Endothelial cell of umbilical vein (primary cell): ENCODE measurements at regions not wholly inside any gene's neighbourhood (a gene's known extent, or its start where the extent isn't known, plus 50 kb on each side); places are given as distances from the start of the nearest gene placed in this dataset.

ENCODE experiments used
- EZH2 ChIP-seq: IDR thresholded peaks from 2 replicates; pipeline ENCODE4 v1.6.1; 2012; ENCODE audit warnings: borderline replicate concordance, low read depth, mild to moderate bottlenecking, moderate library complexity, low read length, inconsistent platforms; ENCODE audit not compliant: severe bottlenecking
- GATA2 ChIP-seq: IDR thresholded peaks from 2 replicates; pipeline ENCODE4 v1.7.0; 2011; ENCODE audit warnings: low read depth, mild to moderate bottlenecking, moderate library complexity, mixed read lengths, low read length; ENCODE audit not compliant: insufficient read length, insufficient read depth
- JUN ChIP-seq: IDR thresholded peaks from 2 replicates; pipeline ENCODE4 v1.6.1; 2011; ENCODE audit warnings: borderline replicate concordance, low read depth; ENCODE audit not compliant: insufficient read length, insufficient read depth
- MYC ChIP-seq: IDR thresholded peaks from one replicate; pipeline ENCODE4 v1.6.1; 2011; ENCODE audit warnings: mild to moderate bottlenecking, low read depth, low read length
- POLR2A ChIP-seq: IDR thresholded peaks from 2 replicates; pipeline ENCODE4 v1.6.1; 2012; ENCODE audit warnings: low read depth, mild to moderate bottlenecking, control low read depth, low read length
- POLR2AphosphoS5 ChIP-seq: IDR thresholded peaks from 2 replicates; pipeline ENCODE4 v1.6.1; 2012; ENCODE audit warnings: low read depth, mild to moderate bottlenecking, control low read depth, low read length, moderate library complexity; ENCODE audit not compliant: insufficient read depth
- TF ChIP-seq, protein P1 (sequence below), 2 donors: IDR thresholded peaks; 1 replicate in 1 of 2; 2 replicates in 1 of 2; pipeline ENCODE4 v1.5.1; 2011; ENCODE audit warnings: low read length in 2 of 2, mild to moderate bottlenecking in 2 of 2, moderate library complexity in 2 of 2, control low read depth in 1 of 2, inconsistent platforms in 1 of 2, low read depth in 1 of 2; ENCODE audit not compliant: insufficient read depth in 1 of 2; ENCODE audit errors: extremely low read depth in 1 of 2

DNA sequence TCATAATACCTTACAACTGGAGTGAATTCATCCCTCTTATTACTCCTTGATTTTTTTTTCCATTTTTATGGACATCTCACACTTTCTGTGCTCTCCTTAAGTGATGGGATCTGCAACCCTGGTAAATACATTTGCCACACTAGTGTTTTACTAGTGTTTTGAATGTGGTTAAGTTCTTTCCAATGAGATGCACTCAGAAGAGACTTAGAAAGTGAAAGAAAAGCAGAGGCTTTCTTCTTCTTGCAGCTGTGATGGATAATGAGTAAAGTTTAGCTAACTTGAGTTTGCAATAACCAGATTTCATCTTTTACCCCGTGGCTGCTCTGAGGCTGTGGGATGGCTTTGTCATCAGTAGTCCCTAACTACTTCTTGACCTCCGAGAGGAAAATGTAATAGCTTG is 1248.4 kb downstream of the NSUN3 start:
- TF ChIP-seq JUN (no peak), MYC (no peak), EZH2 (no peak), POLR2A (no peak), GATA2 (no peak), POLR2AphosphoS5 (no peak)
- TF ChIP-seq, protein P1, sequence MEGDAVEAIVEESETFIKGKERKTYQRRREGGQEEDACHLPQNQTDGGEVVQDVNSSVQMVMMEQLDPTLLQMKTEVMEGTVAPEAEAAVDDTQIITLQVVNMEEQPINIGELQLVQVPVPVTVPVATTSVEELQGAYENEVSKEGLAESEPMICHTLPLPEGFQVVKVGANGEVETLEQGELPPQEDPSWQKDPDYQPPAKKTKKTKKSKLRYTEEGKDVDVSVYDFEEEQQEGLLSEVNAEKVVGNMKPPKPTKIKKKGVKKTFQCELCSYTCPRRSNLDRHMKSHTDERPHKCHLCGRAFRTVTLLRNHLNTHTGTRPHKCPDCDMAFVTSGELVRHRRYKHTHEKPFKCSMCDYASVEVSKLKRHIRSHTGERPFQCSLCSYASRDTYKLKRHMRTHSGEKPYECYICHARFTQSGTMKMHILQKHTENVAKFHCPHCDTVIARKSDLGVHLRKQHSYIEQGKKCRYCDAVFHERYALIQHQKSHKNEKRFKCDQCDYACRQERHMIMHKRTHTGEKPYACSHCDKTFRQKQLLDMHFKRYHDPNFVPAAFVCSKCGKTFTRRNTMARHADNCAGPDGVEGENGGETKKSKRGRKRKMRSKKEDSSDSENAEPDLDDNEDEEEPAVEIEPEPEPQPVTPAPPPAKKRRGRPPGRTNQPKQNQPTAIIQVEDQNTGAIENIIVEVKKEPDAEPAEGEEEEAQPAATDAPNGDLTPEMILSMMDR (IDR thresholded peaks at IDR 0.05; ENCODE audit: extremely low read depth in 1 of 2, insufficient read depth in 1 of 2, low read depth in 1 of 2, low read length in 2 of 2) = no peak
